Mucosa of stomach (tissue), 1 donor: ENCODE measurements at regions not wholly inside any gene's neighbourhood (a gene's known extent, or its start where the extent isn't known, plus 50 kb on each side); places are given as distances from the start of the nearest gene placed in this dataset.
"Not testable (repeated sequence)": the region's sequence is repeated elsewhere in the genome, so short reads cannot be mapped to it uniquely, and the experiment has no call there.

Experiments
- H3K27me3 ChIP-seq: one replicate; pipeline ENCODE4 v1.7.0; 2013; ENCODE audit warnings: mild to moderate bottlenecking, low read length; ENCODE audit not compliant: control insufficient read depth, insufficient read depth
- H3K36me3 ChIP-seq: one replicate; pipeline ENCODE4 v1.7.0; 2013; ENCODE audit warnings: low read length; ENCODE audit not compliant: control insufficient read depth, insufficient read depth
- H3K4me1 ChIP-seq: one replicate; pipeline ENCODE4 v1.7.0; 2013; ENCODE audit warnings: mild to moderate bottlenecking, low read length; ENCODE audit not compliant: control insufficient read depth, insufficient read depth
- H3K4me3 ChIP-seq: one replicate; pipeline ENCODE4 v1.7.0; 2013; ENCODE audit warnings: low read length
- H3K9ac ChIP-seq: one replicate; pipeline ENCODE4 v1.7.0; 2013; ENCODE audit warnings: mild to moderate bottlenecking, low read length, moderate library complexity
- H3K9me3 ChIP-seq: one replicate; pipeline ENCODE4 v1.7.0; 2013; ENCODE audit warnings: mild to moderate bottlenecking, low read length, moderate library complexity; ENCODE audit not compliant: control insufficient read depth
- donor health status: Pancreatic carcinoma.

- Histone ChIP-seq H3K4me1 (no peaks in the 10 kb centered on the region), H3K9ac (no peak overlapping the region), H3K27me3 (peaks cover 5% of the 10 kb centered on the region), H3K4me3 (no peak overlapping the region), H3K36me3 (no peaks in the 10 kb centered on the region), H3K9me3 (no peaks in the 10 kb centered on the region)
Measured at GRCh38 chr10:21290499-21291160, 234.9 kb downstream of the SKIDA1 start.

- H3K9ac ChIP-seq, result no peak overlapping the region
- H3K9me3 ChIP-seq, result no peaks in the 10 kb centered on the region
- H3K4me1 ChIP-seq, result no peaks in the 10 kb centered on the region
- no peak overlapping the region for H3K4me3 ChIP-seq
- H3K27me3 ChIP-seq, result peaks cover 5% of the 10 kb centered on the region
- no peaks in the 10 kb centered on the region for H3K36me3 ChIP-seq
Measured at GRCh38 chr10:21289961-21290360, 235.5 kb downstream of the SKIDA1 start.

GRCh38 chr10:21289271-21289670 lies 236.2 kb downstream of the SKIDA1 start:
- Histone ChIP-seq H3K4me3 (no peak overlapping the region), H3K9me3 (no peaks in the 10 kb centered on the region), H3K4me1 (no peaks in the 10 kb centered on the region), H3K36me3 (no peaks in the 10 kb centered on the region), H3K27me3 (peaks cover 5% of the 10 kb centered on the region), H3K9ac (no peak overlapping the region)

- Histone ChIP-seq H3K27me3 (no peaks in the 10 kb centered on the region), H3K4me1 (no peaks in the 10 kb centered on the region), H3K9ac (no peak overlapping the region), H3K36me3 (no peaks in the 10 kb centered on the region), H3K4me3 (no peak overlapping the region), H3K9me3 (no peaks in the 10 kb centered on the region)
Measured at GRCh38 chr10:21285742-21286331, 239.6 kb downstream of the SKIDA1 start.

- no peaks in the 10 kb centered on the region for H3K4me1 ChIP-seq
- no peaks in the 10 kb centered on the region for H3K9me3 ChIP-seq
Measured at GRCh38 chr10:21285207-21285606, 240.3 kb downstream of the SKIDA1 start.

GRCh38 chr10:21284301-21284700 lies 241.2 kb downstream of the SKIDA1 start:
- no peak overlapping the region for H3K4me3 ChIP-seq
- no peaks in the 10 kb centered on the region for H3K27me3 ChIP-seq
- no peaks in the 10 kb centered on the region for H3K4me1 ChIP-seq
- no peak overlapping the region for H3K9ac ChIP-seq
- H3K9me3 ChIP-seq, result no peaks in the 10 kb centered on the region
- no peaks in the 10 kb centered on the region for H3K36me3 ChIP-seq

More at GRCh38 chr10:21285207-21285606, 240.3 kb downstream of the SKIDA1 start:
- Histone ChIP-seq H3K4me3 (no peak overlapping the region), H3K9ac (no peak overlapping the region), H3K36me3 (no peaks in the 10 kb centered on the region), H3K27me3 (no peaks in the 10 kb centered on the region)

- not testable (repeated sequence) for H3K36me3 ChIP-seq, H3K9ac ChIP-seq, H3K4me3 ChIP-seq, H3K27me3 ChIP-seq, H3K4me1 ChIP-seq, H3K9me3 ChIP-seq
Measured at GRCh38 chr10:21283053-21283452, 242.4 kb downstream of the SKIDA1 start.

- Histone ChIP-seq H3K4me3 (no peak overlapping the region), H3K9me3 (no peaks in the 10 kb centered on the region), H3K36me3 (no peaks in the 10 kb centered on the region), H3K4me1 (no peaks in the 10 kb centered on the region), H3K9ac (no peak overlapping the region), H3K27me3 (no peaks in the 10 kb centered on the region)
Measured at GRCh38 chr10:21281765-21282484, 243.6 kb downstream of the SKIDA1 start.

- no peaks in the 10 kb centered on the region for H3K27me3 ChIP-seq
- H3K4me1 ChIP-seq, result no peaks in the 10 kb centered on the region
Measured at GRCh38 chr10:21280971-21281572, 244.4 kb downstream of the SKIDA1 start.

GRCh38 chr10:21280037-21280436 lies 245.4 kb downstream of the SKIDA1 start:
- Histone ChIP-seq H3K9me3 (no peaks in the 10 kb centered on the region), H3K4me1 (no peaks in the 10 kb centered on the region), H3K9ac (no peak overlapping the region), H3K4me3 (no peak overlapping the region), H3K36me3 (no peaks in the 10 kb centered on the region), H3K27me3 (no peaks in the 10 kb centered on the region)

More at GRCh38 chr10:21280971-21281572, 244.4 kb downstream of the SKIDA1 start:
- H3K4me3 ChIP-seq, result no peak overlapping the region
- H3K36me3 ChIP-seq, result no peaks in the 10 kb centered on the region
- H3K9me3 ChIP-seq, result no peaks in the 10 kb centered on the region
- H3K9ac ChIP-seq, result no peak overlapping the region

GRCh38 chr10:21279217-21279575 lies 246.3 kb downstream of the SKIDA1 start:
- H3K9me3 ChIP-seq, result no peaks in the 10 kb centered on the region
- H3K4me3 ChIP-seq, result no peak overlapping the region
- H3K9ac ChIP-seq, result no peak overlapping the region
- no peaks in the 10 kb centered on the region for H3K27me3 ChIP-seq
- no peaks in the 10 kb centered on the region for H3K36me3 ChIP-seq
- no peaks in the 10 kb centered on the region for H3K4me1 ChIP-seq
